MM.1S (cell line): ENCODE measurements at regions not wholly inside any gene's neighbourhood (a gene's known extent, or its start where the extent isn't known, plus 50 kb on each side); places are given as distances from the start of the nearest gene placed in this dataset.

ENCODE experiments used
- DNase-seq: peaks from one replicate; pipeline ENCODE4 v3.0.0-alpha.2; 2015
- H2AFZ ChIP-seq: fragments of 300-600 bp; sonication (generic); 2 replicates; pipeline ENCODE4 v1.6.0; 2016; ENCODE audit warnings: antibody characterized with exemption, low read length
- H3F3A ChIP-seq: fragments of 300-600 bp; sonication (generic); 2 replicates; pipeline ENCODE4 v1.6.1; 2016; ENCODE audit warnings: mild to moderate bottlenecking, antibody characterized with exemption, low read length, moderate library complexity, mixed read lengths; ENCODE audit not compliant: insufficient read depth
- H3K27ac ChIP-seq: fragments of 300-600 bp; sonication (generic); 2 replicates; pipeline ENCODE4 v1.5.1; 2016; ENCODE audit warnings: mild to moderate bottlenecking, low read length
- H3K27me3 ChIP-seq: fragments of 300-600 bp; sonication (generic); replicated peaks from 2 replicates; pipeline ENCODE4 v1.6.0; 2016; ENCODE audit warnings: low read length; ENCODE audit not compliant: insufficient read depth
- H3K36me3 ChIP-seq: fragments of 300-600 bp; sonication (generic); replicated peaks from 2 replicates; pipeline ENCODE4 v1.6.1; 2016; ENCODE audit warnings: mild to moderate bottlenecking, low read length, mixed read lengths; ENCODE audit not compliant: insufficient read depth
- H3K4me1 ChIP-seq: fragments of 300-600 bp; sonication (generic); 2 replicates; pipeline ENCODE4 v1.6.1; 2016; ENCODE audit warnings: low read length, mixed read lengths
- H3K4me2 ChIP-seq: fragments of 300-600 bp; sonication (generic); 2 replicates; pipeline ENCODE4 v1.6.0; 2016; ENCODE audit warnings: low read depth, low read length
- H3K4me3 ChIP-seq: fragments of 300-600 bp; sonication (generic); 2 replicates; pipeline ENCODE4 v1.5.1; 2016; ENCODE audit warnings: low read length, mixed read lengths
- H3K79me2 ChIP-seq: fragments of 300-600 bp; sonication (generic); 2 replicates; pipeline ENCODE4 v1.6.1; 2016; ENCODE audit warnings: mixed run types, low read length, mixed read lengths
- H3K9ac ChIP-seq: fragments of 300-600 bp; sonication (generic); 2 replicates; pipeline ENCODE4 v1.6.1; 2016; ENCODE audit warnings: low read length, mixed read lengths
- H3K9me2 ChIP-seq: fragments of 300-600 bp; sonication (generic); replicated peaks from 2 replicates; pipeline ENCODE4 v1.6.1; 2016; ENCODE audit warnings: mild to moderate bottlenecking, low read length, mixed read lengths; ENCODE audit not compliant: insufficient read depth
- H3K9me3 ChIP-seq: fragments of 300-600 bp; sonication (generic); replicated peaks from 2 replicates; pipeline ENCODE4 v1.6.1; 2016; ENCODE audit warnings: mild to moderate bottlenecking, low read length, mixed read lengths; ENCODE audit not compliant: insufficient read depth
- H4K20me1 ChIP-seq: fragments of 300-600 bp; sonication (generic); 2 replicates; pipeline ENCODE4 v1.6.1; 2016; ENCODE audit warnings: mild to moderate bottlenecking, low read length, moderate library complexity, mixed read lengths; ENCODE audit not compliant: insufficient read depth
- EZH2 ChIP-seq: fragments of 300-600 bp; sonication (generic); optimal IDR thresholded peaks from 2 replicates; pipeline ENCODE3; 2017; ENCODE audit warnings: low read depth, mild to moderate bottlenecking, antibody characterized with exemption, low read length, mixed read lengths
- EZH2phosphoT487 ChIP-seq: fragments of 300-600 bp; sonication (generic); IDR thresholded peaks from 2 replicates; pipeline ENCODE4 v1.6.1; 2018; ENCODE audit warnings: antibody characterized with exemption, low read length
- TF ChIP-seq, protein P1 (sequence below): fragments of 300-600 bp; sonication (generic); IDR thresholded peaks from 2 replicates; pipeline ENCODE4 v1.5.1; 2016; ENCODE audit warnings: antibody characterized with exemption, low read length, mixed read lengths

DNA sequence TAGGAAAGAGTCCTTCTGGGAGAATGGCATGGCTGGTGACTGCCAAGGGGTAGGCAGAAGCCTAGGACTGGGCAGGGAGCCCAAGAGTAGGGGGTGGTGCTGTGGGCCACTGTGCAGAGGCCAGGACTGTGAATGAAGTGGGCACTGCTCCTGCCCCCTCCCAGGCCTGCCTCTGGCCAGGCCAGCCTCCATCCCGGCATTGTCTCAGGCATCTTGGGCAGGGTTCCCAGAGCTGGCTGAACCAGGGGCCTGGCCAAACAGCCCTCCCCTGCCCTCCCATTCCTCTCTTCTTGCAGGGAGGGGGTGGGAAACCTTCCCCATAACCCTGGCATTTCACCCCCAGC is 81.6 kb downstream of the MRPL14 start:
- no peak overlapping the region for H3K4me2 ChIP-seq
- H2AFZ ChIP-seq = no peak overlapping the region
- H3K4me1 ChIP-seq = peaks cover 19% of the 10 kb centered on the region
- no peaks in the 10 kb centered on the region for H4K20me1 ChIP-seq
- H3K4me3 ChIP-seq = no peak overlapping the region
- peaks cover 4% of the 10 kb centered on the region; the same call in 1 of the 2 replicates for H3F3A ChIP-seq
- TF ChIP-seq EZH2phosphoT487 (no peak), EZH2 (no peak)
- TF ChIP-seq, protein P1, sequence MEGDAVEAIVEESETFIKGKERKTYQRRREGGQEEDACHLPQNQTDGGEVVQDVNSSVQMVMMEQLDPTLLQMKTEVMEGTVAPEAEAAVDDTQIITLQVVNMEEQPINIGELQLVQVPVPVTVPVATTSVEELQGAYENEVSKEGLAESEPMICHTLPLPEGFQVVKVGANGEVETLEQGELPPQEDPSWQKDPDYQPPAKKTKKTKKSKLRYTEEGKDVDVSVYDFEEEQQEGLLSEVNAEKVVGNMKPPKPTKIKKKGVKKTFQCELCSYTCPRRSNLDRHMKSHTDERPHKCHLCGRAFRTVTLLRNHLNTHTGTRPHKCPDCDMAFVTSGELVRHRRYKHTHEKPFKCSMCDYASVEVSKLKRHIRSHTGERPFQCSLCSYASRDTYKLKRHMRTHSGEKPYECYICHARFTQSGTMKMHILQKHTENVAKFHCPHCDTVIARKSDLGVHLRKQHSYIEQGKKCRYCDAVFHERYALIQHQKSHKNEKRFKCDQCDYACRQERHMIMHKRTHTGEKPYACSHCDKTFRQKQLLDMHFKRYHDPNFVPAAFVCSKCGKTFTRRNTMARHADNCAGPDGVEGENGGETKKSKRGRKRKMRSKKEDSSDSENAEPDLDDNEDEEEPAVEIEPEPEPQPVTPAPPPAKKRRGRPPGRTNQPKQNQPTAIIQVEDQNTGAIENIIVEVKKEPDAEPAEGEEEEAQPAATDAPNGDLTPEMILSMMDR = no peak
- H3K36me3 ChIP-seq = no peaks in the 10 kb centered on the region
- H3K27ac ChIP-seq = no peak overlapping the region
- DNase-seq = no peak
- no peaks in the 10 kb centered on the region for H3K9me2 ChIP-seq
- no peaks in the 10 kb centered on the region for H3K27me3 ChIP-seq
- no peak overlapping the region for H3K9ac ChIP-seq
- no peaks in the 10 kb centered on the region for H3K9me3 ChIP-seq
- no peaks in the 10 kb centered on the region for H3K79me2 ChIP-seq

DNA sequence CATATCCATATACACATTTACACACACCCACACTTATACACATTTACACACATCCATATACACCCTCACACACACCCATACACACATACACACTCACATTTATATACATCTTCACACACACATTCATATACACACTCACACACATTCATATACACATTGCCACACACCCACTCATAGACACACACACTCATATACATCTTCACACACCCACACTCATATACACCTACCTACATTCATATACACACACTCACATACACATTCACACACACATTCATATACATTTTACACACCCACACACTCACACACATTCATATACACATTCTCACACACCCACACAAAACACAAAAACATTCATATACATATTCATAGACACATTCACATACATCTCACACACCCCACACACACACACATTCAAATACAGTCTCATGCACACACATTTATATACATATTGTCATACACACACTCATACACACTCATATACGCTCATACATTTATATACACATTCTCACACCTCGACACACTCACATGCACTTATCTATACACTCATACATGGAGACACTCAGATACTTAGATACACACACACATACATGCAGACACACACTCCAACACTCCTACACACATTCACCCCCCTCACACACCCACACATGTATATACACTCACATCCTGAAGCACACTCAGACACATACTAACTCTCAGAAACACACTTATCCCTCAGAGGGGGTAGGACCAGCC is 82.1 kb downstream of the MRPL14 start:
- Histone ChIP-seq H3K9me3 (no peaks in the 10 kb centered on the region), H3K4me2 (no peak overlapping the region), H3K36me3 (no peaks in the 10 kb centered on the region), H2AFZ (no peak overlapping the region), H3K4me3 (no peak overlapping the region), H3K9ac (no peak overlapping the region), H3F3A (peaks cover 4% of the 10 kb centered on the region; the same call in 1 of the 2 replicates), H4K20me1 (no peaks in the 10 kb centered on the region), H3K27me3 (no peaks in the 10 kb centered on the region), H3K79me2 (no peaks in the 10 kb centered on the region), H3K27ac (no peak overlapping the region), H3K9me2 (no peaks in the 10 kb centered on the region), H3K4me1 (peaks cover 19% of the 10 kb centered on the region)
- TF ChIP-seq EZH2phosphoT487 (no peak), EZH2 (no peak)
- TF ChIP-seq, protein P1 = no peak
- no peak for DNase-seq

- no peak for DNase-seq
- Histone ChIP-seq H4K20me1 (no peaks in the 10 kb centered on the region), H3K9me2 (no peaks in the 10 kb centered on the region), H3F3A (peaks cover 4% of the 10 kb centered on the region; the same call in 1 of the 2 replicates), H2AFZ (no peak overlapping the region), H3K36me3 (no peaks in the 10 kb centered on the region), H3K27me3 (no peaks in the 10 kb centered on the region), H3K4me3 (no peak overlapping the region), H3K4me1 (peaks cover 11% of the 10 kb centered on the region), H3K4me2 (no peak overlapping the region), H3K27ac (no peak overlapping the region), H3K9ac (no peak overlapping the region), H3K9me3 (no peaks in the 10 kb centered on the region), H3K79me2 (no peaks in the 10 kb centered on the region)
- TF ChIP-seq EZH2 (no peak), EZH2phosphoT487 (no peak)
- TF ChIP-seq, protein P1 = no peak
These were observed 83.1 kb downstream of the MRPL14 start for GRCh38 chr6:44044154-44044539.
